DLD1 (cell line): ENCODE measurements at regions not wholly inside any gene's neighbourhood (a gene's known extent, or its start where the extent isn't known, plus 50 kb on each side); places are given as distances from the start of the nearest gene placed in this dataset.

Experiments used
- in situ Hi-C: cut with HindIII; loops from 2 replicates; pipeline ENCODE4 v1.10.0; 2017; ENCODE audit warnings: low sequenced_read_pairs

GRCh38 chr14:25551674-25552073 is 501.7 kb upstream of the STXBP6 start:
- in situ Hi-C loops = no loop called here

GRCh38 chr14:25546826-25547225 is 496.9 kb upstream of the STXBP6 start:
- in situ Hi-C loops = no loop called here

GRCh38 chr14:25537846-25538455 is 488.0 kb upstream of the STXBP6 start:
- in situ Hi-C loops = no loop called here

GRCh38 chr14:25526290-25526689 is 476.3 kb upstream of the STXBP6 start:
- in situ Hi-C loops = no loop called here

GRCh38 chr14:25522926-25523325 is 473.0 kb upstream of the STXBP6 start:
- in situ Hi-C loops = no loop called here

- in situ Hi-C loops = no loop called here
These were observed 472.2 kb upstream of the STXBP6 start for GRCh38 chr14:25522116-25522515.

- in situ Hi-C loops = no loop called here
These were observed 471.7 kb upstream of the STXBP6 start for GRCh38 chr14:25521616-25522015.

GRCh38 chr14:25520821-25521220 is 470.9 kb upstream of the STXBP6 start:
- in situ Hi-C loops = no loop called here

- in situ Hi-C loops = no loop called here
These were observed 468.4 kb upstream of the STXBP6 start for GRCh38 chr14:25518364-25518763.

GRCh38 chr14:25516838-25517237 is 466.9 kb upstream of the STXBP6 start:
- in situ Hi-C loops = no loop called here

- in situ Hi-C loops = no loop called here
These were observed 458.9 kb upstream of the STXBP6 start for GRCh38 chr14:25508845-25509244.

- in situ Hi-C loops = no loop called here
These were observed 451.8 kb upstream of the STXBP6 start for GRCh38 chr14:25501749-25502148.

GRCh38 chr14:25488961-25489360 is 439.0 kb upstream of the STXBP6 start:
- in situ Hi-C loops = no loop called here

- in situ Hi-C loops = no loop called here
These were observed 435.4 kb upstream of the STXBP6 start for GRCh38 chr14:25485381-25485780.

- in situ Hi-C loops = no loop called here
These were observed 435.0 kb upstream of the STXBP6 start for GRCh38 chr14:25484906-25485305.

- in situ Hi-C loops = no loop called here
These were observed 434.3 kb upstream of the STXBP6 start for GRCh38 chr14:25484235-25484634.

- in situ Hi-C loops = no loop called here
These were observed 427.6 kb upstream of the STXBP6 start for GRCh38 chr14:25477316-25478098.

- in situ Hi-C loops = no loop called here
These were observed 422.8 kb upstream of the STXBP6 start for GRCh38 chr14:25472700-25473099.

- in situ Hi-C loops = no loop called here
These were observed 414.8 kb upstream of the STXBP6 start for GRCh38 chr14:25464772-25465171.

- in situ Hi-C loops = no loop called here
These were observed 414.1 kb upstream of the STXBP6 start for GRCh38 chr14:25464078-25464477.

- in situ Hi-C loops = no loop called here
These were observed 413.5 kb upstream of the STXBP6 start for GRCh38 chr14:25463480-25463879.

- in situ Hi-C loops = no loop called here
These were observed 411.8 kb upstream of the STXBP6 start for GRCh38 chr14:25461780-25462179.

- in situ Hi-C loops = no loop called here
These were observed 394.4 kb upstream of the STXBP6 start for GRCh38 chr14:25444381-25444780.
